Loucy (cell line): ENCODE measurements at regions not wholly inside any gene's neighbourhood (a gene's known extent, or its start where the extent isn't known, plus 50 kb on each side); places are given as distances from the start of the nearest gene placed in this dataset.

ENCODE experiments used
- H2AFZ ChIP-seq: fragments of 200-600 bp; sonication (generic); 2 replicates; pipeline ENCODE4 v1.6.0; 2016; ENCODE audit warnings: antibody characterized with exemption, mild to moderate bottlenecking, low read length, moderate library complexity
- H3F3A ChIP-seq: fragments of 200-600 bp; 2 replicates; pipeline ENCODE4 v1.6.0; 2016; ENCODE audit warnings: antibody characterized with exemption, low read depth, mild to moderate bottlenecking
- H3K27me3 ChIP-seq: fragments of 200-600 bp; sonication (generic); 2 replicates; pipeline ENCODE4 v1.6.1; 2014; ENCODE audit warnings: low read length, mild to moderate bottlenecking; ENCODE audit not compliant: insufficient read depth, poor library complexity, severe bottlenecking
- H3K36me3 ChIP-seq: fragments of 200-600 bp; sonication (generic); 2 replicates; pipeline ENCODE4 v1.6.1; 2016; ENCODE audit warnings: low read length; ENCODE audit not compliant: insufficient read depth
- H3K4me1 ChIP-seq: fragments of 200-600 bp; sonication (generic); 2 replicates; pipeline ENCODE4 v1.5.1; 2014; ENCODE audit warnings: low read length, mild to moderate bottlenecking; ENCODE audit not compliant: insufficient read depth, poor library complexity, severe bottlenecking
- H3K4me2 ChIP-seq: fragments of 200-600 bp; sonication (generic); 2 replicates; pipeline ENCODE4 v1.6.0; 2014; ENCODE audit warnings: antibody characterized with exemption, low read length, low read depth, mild to moderate bottlenecking; ENCODE audit not compliant: poor library complexity, severe bottlenecking
- H3K4me3 ChIP-seq: fragments of 200-600 bp; sonication (generic); 2 replicates; pipeline ENCODE4 v1.5.1; 2014; ENCODE audit warnings: low read length, mild to moderate bottlenecking, mixed read lengths; ENCODE audit not compliant: poor library complexity, severe bottlenecking
- H3K79me2 ChIP-seq: fragments of 200-600 bp; sonication (generic); 2 replicates; pipeline ENCODE4 v1.6.1; 2014; ENCODE audit warnings: low read length; ENCODE audit not compliant: insufficient read depth
- H3K9ac ChIP-seq: fragments of 200-600 bp; sonication (generic); 2 replicates; pipeline ENCODE4 v1.6.0; 2014; ENCODE audit warnings: mild to moderate bottlenecking, low read depth, low read length, moderate library complexity; ENCODE audit not compliant: poor library complexity, severe bottlenecking
- H3K9me2 ChIP-seq: fragments of 200-600 bp; sonication (generic); replicated peaks from 2 replicates; pipeline ENCODE4 v1.6.1; 2016; ENCODE audit warnings: low read depth, low read length, mixed read lengths
- H3K9me3 ChIP-seq: fragments of 200-600 bp; sonication (generic); 2 replicates; pipeline ENCODE4 v1.6.1; 2014; ENCODE audit warnings: mild to moderate bottlenecking, antibody characterized with exemption, low read length, low read depth; ENCODE audit not compliant: insufficient read depth
- H4K20me1 ChIP-seq: fragments of 200-600 bp; sonication (generic); 2 replicates; pipeline ENCODE4 v1.6.0; 2014; ENCODE audit warnings: antibody characterized with exemption, low read length, mild to moderate bottlenecking; ENCODE audit not compliant: insufficient read depth, poor library complexity, severe bottlenecking
- CTCF ChIP-seq: fragments of 200-600 bp; sonication (generic); conservative IDR thresholded peaks from 2 replicates; pipeline ENCODE4 v1.5.1; 2014; ENCODE audit warnings: mild to moderate bottlenecking, antibody characterized with exemption, low read length
- EZH2phosphoT487 ChIP-seq: fragments of 200-600 bp; IDR thresholded peaks from 2 replicates; pipeline ENCODE4 v1.6.1; 2018; ENCODE audit warnings: antibody characterized with exemption, mild to moderate bottlenecking, moderate library complexity, borderline replicate concordance

GRCh38 chr5:167530548-167530947, 760.9 kb upstream of the WWC1 start:
- H3K36me3 ChIP-seq: no peaks in the 10 kb centered on the region
- H3K9ac ChIP-seq: no peak overlapping the region
- no peaks in the 10 kb centered on the region for H3F3A ChIP-seq
- no peaks in the 10 kb centered on the region for H3K9me3 ChIP-seq
- TF ChIP-seq EZH2phosphoT487 (no peak), CTCF (no peak)
- no peak overlapping the region for H3K4me3 ChIP-seq
- no peaks in the 10 kb centered on the region for H3K79me2 ChIP-seq
- H3K4me1 ChIP-seq: no peaks in the 10 kb centered on the region
- no peak overlapping the region for H3K4me2 ChIP-seq
- H3K9me2 ChIP-seq: no peaks in the 10 kb centered on the region
- no peaks in the 10 kb centered on the region for H3K27me3 ChIP-seq
- H2AFZ ChIP-seq: no peak overlapping the region
- no peaks in the 10 kb centered on the region for H4K20me1 ChIP-seq

- no peaks in the 10 kb centered on the region for H3K4me1 ChIP-seq
- H3K4me2 ChIP-seq: no peak overlapping the region
- H3K9me3 ChIP-seq: no peaks in the 10 kb centered on the region
- TF ChIP-seq EZH2phosphoT487 (no peak), CTCF (no peak)
- H3F3A ChIP-seq: no peaks in the 10 kb centered on the region
- no peaks in the 10 kb centered on the region for H4K20me1 ChIP-seq
- no peaks in the 10 kb centered on the region for H3K36me3 ChIP-seq
- no peak overlapping the region for H2AFZ ChIP-seq
- no peaks in the 10 kb centered on the region for H3K9me2 ChIP-seq
- H3K27me3 ChIP-seq: no peaks in the 10 kb centered on the region
- no peak overlapping the region for H3K9ac ChIP-seq
- no peak overlapping the region for H3K4me3 ChIP-seq
- H3K79me2 ChIP-seq: no peaks in the 10 kb centered on the region
Measured at GRCh38 chr5:167533814-167534795, 757.3 kb upstream of the WWC1 start.

GRCh38 chr5:167539747-167540146, 751.7 kb upstream of the WWC1 start:
- TF ChIP-seq CTCF (no peak), EZH2phosphoT487 (no peak)
- no peak overlapping the region for H3K4me2 ChIP-seq
- H3K4me3 ChIP-seq: no peak overlapping the region
- H3K36me3 ChIP-seq: no peaks in the 10 kb centered on the region
- no peaks in the 10 kb centered on the region for H3K27me3 ChIP-seq
- no peaks in the 10 kb centered on the region for H3K4me1 ChIP-seq
- H3K79me2 ChIP-seq: no peaks in the 10 kb centered on the region
- no peak overlapping the region for H2AFZ ChIP-seq
- no peaks in the 10 kb centered on the region for H4K20me1 ChIP-seq
- no peak overlapping the region for H3K9ac ChIP-seq
- no peaks in the 10 kb centered on the region for H3F3A ChIP-seq
- no peaks in the 10 kb centered on the region for H3K9me3 ChIP-seq
- no peaks in the 10 kb centered on the region for H3K9me2 ChIP-seq
